ENCODE measurements at regions not wholly inside any gene's neighbourhood (a gene's known extent, or its start where the extent isn't known, plus 50 kb on each side); places are given as distances from the start of the nearest gene placed in this dataset.
"Not testable (repeated sequence)": the region's sequence is repeated elsewhere in the genome, so short reads cannot be mapped to it uniquely, and the experiment has no call there.

DNA sequence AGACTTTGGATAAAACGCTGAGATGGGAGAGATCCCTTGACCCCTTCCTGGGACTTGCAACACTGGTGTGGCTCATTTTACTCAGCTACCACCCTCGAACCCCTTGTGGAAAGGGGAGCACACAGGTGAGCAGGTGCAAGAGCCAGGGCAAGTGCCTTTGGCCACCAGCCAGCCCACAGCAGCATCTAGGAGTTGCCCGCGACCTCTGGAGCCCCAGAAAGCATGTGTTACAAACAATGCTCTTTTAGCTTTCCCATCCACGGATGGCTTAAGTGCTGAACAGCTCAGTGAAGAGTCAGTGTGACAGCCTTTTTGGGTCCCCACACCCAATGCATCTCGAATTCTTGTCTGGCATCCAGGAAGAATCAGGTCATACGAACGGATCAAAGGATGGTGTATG is 197.8 kb downstream of the MEMO1 start:
- H3K4me3 ChIP-seq = no peak overlapping the region
- peaks cover 6 to 26% (median 13%) of the 10 kb centered on the region in 10 experiments for H3K4me1 ChIP-seq
- no peak overlapping the region for H3K27ac ChIP-seq
- H3K9me3 ChIP-seq (replicated peaks in 1 of 11) = no peaks in the 10 kb centered on the region
- H3K27me3 ChIP-seq = no peaks in the 10 kb centered on the region
- no peak overlapping the region for H3K9ac ChIP-seq
- peak overlapping the region in 2 of 11 experiments; percentile 61 to 77; a peak in 4 of 22 replicates for H3K4me2 ChIP-seq
- no peaks in the 10 kb centered on the region for H3K36me3 ChIP-seq
- no peak for TF ChIP-seq Cebpa-rat (IDR thresholded peaks at IDR 0.05)
- H4K20me1 ChIP-seq = no peaks in the 10 kb centered on the region

DNA sequence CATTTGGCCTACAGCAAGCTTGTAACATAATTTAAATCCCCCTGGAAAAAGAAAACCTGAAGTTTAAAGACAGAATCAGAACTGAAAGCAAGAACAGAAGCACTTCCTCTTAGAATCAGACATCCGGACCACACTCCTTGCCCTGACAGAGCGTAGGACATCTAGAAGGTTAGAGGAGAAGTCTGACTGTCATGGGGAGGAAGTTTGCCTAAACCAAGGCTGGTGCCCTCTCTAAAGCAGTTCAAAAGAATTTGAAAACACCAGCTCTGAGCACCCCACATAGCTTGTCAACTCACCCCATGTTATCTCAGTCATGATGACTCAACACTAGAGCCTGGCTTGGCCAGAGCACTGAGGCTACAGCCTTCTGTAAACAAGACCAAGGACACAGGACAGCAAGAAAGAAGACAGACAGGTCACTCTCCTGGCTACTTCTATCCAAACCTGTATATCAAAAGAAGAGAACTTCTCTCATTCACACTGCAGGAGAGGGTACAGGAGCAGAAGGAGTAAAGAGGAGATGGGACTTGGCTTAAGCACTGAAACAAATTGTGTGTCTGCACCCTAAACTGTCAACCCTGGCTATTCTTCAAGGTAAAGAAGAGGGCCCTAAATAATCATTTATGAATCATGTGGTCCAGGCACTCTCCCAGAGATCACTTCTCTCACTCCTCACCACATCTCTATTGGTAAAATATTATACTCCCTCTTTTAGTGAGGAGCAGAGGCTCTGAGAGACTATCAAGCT is 198.6 kb downstream of the MEMO1 start:
- H3K4me1 ChIP-seq = peaks cover 6 to 26% (median 13%) of the 10 kb centered on the region in 10 experiments
- no peak for TF ChIP-seq Cebpa-rat (IDR thresholded peaks at IDR 0.05)
- H3K9me3 ChIP-seq (replicated peaks in 1 of 11) = no peaks in the 10 kb centered on the region
- H3K9ac ChIP-seq = peak overlapping the region in 3 of 11 experiments; percentile 12 to 30 (median 27); a peak in 2 of 22 replicates
- peak overlapping the region; percentile 9 to 77 (median 47) for H3K4me2 ChIP-seq
- no peaks in the 10 kb centered on the region for H4K20me1 ChIP-seq
- no peaks in the 10 kb centered on the region for H3K27me3 ChIP-seq
- no peak overlapping the region for H3K4me3 ChIP-seq
- H3K36me3 ChIP-seq = no peaks in the 10 kb centered on the region
- H3K27ac ChIP-seq = peak overlapping the region in 6 of 11 experiments; percentile 32 to 59 (median 46); a peak in 10 of 22 replicates

DNA sequence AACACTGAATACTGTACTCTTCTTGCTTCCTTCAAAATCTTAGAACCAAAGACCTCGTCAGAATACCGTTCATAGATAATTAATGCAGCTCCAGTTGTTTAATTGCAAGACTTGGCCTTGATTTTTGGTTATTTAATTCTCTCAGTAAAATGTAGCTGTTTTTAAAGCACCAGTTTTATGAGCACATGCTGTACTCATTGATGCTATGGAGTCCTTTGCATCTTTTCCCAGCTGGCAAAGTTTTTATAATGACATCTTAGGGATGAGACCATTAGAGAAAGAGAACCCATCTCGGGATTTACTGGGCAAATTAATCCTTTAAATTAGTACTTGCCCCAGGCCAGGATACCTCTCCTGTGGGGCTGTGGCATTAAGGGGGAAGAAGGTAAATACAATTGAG is 199.3 kb downstream of the MEMO1 start:
- H3K27me3 ChIP-seq = no peaks in the 10 kb centered on the region
- peaks cover 6 to 26% (median 13%) of the 10 kb centered on the region in 10 experiments for H3K4me1 ChIP-seq
- no peak overlapping the region for H3K9ac ChIP-seq
- no peak overlapping the region for H3K4me3 ChIP-seq
- H3K36me3 ChIP-seq = no peaks in the 10 kb centered on the region
- peak overlapping the region in 2 of 11 experiments; percentile 2 to 59; a peak in 2 of 22 replicates for H3K27ac ChIP-seq
- TF ChIP-seq Cebpa-rat (IDR thresholded peaks at IDR 0.05) = no peak
- no peaks in the 10 kb centered on the region for H4K20me1 ChIP-seq
- H3K9me3 ChIP-seq (replicated peaks in 1 of 11) = no peaks in the 10 kb centered on the region
- H3K4me2 ChIP-seq = peak overlapping the region; percentile 9 to 77 (median 47); a peak in 20 of 22 replicates

DNA sequence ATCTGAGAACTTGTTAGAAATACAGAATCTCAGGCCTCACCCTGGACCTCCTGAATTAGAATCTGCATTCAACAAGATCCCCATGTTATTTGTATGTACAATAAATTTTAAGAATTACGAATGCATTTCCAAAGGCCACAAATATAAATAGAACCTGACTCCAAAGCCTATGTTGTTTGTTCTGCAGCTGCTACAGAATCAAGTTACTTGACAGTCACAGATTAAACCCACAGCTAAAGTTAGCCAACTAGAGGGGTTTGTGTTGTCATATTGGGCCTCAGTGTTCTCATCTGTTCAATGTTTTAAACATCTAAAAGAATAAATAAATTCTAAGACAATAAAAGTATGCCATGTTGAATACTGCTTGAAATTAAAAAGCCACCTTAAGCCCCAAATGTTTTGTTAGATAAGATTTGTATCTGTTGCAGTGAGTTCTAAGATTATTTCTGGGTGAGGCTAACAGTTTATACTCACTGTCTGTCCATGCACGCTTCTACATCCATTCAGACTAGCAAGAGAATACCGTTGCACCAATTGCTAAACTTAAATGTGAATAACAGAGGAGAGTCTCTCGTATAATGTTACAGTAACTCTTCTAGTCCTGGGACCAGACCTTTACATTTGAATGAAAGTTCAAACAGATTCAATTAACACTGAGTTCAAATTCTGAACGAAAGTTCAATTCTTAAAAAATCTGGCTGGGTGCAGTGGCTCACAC is 200.4 kb downstream of the MEMO1 start:
- no peak for TF ChIP-seq Cebpa-rat (IDR thresholded peaks at IDR 0.05)
- no peak overlapping the region for H3K4me3 ChIP-seq
- H3K27ac ChIP-seq = no peak overlapping the region
- no peaks in the 10 kb centered on the region for H3K9me3 ChIP-seq (replicated peaks in 1 of 11)
- H3K4me1 ChIP-seq = peaks cover 6 to 26% (median 13%) of the 10 kb centered on the region in 10 experiments
- H4K20me1 ChIP-seq = no peaks in the 10 kb centered on the region
- no peaks in the 10 kb centered on the region for H3K36me3 ChIP-seq
- H3K9ac ChIP-seq = no peak overlapping the region
- no peak overlapping the region for H3K4me2 ChIP-seq
- no peaks in the 10 kb centered on the region for H3K27me3 ChIP-seq

DNA sequence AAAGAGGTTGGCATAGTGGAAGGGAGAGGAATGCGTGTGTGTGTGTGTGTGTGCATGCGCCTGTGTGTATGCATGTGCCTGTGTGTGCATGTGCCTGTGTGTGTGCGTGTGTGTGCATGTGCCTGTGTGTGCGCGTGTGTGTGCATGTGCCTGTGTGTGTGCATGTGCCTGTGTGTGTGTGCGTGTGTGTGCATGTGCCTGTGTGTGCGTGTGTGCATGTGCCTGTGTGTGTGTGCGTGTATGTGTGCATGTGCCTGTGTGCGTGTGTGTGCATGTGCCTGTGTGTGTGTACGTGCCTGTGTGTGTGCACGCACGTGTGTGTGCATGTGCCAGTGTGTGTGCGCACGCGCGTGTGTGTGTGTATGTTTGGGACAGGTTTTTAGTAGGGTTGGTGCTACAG is 205.1 kb downstream of the MEMO1 start:
- H3K36me3 ChIP-seq = no peaks in the 10 kb centered on the region
- TF ChIP-seq Cebpa-rat (IDR thresholded peaks at IDR 0.05) = no peak

DNA sequence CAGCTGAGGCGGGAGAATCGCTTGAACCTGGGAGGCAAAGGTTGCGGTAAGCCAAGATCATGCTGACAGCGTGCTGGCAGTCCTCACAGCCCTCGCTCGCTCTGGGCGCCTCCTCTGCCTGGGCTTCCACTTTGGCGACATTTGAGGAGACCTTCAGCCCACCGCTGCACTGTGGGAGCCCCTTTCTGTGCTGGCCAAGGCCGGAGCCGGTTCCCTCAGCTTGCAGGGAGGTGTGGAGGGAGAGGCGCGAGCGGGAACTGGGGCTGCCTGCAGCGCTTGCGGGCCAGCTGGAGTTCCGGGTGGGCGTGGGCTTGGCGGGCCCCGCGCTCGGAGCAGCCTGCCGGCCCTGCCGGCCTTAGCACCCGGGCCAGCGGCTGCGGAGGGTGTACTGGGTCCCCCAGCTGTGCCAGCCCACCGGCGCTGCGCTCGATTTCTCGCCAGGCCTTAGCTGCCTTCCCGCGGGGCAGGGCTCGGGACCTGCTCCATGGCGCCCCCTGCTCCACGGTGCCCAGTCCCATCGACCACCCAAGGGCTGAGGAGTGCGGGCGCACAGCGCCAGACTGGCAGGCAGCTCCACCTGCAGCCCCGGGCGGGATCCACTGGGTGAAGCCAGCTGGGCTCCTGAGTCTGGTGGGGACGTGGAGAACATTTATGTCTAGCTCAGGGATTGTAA is 207.2 kb downstream of the MEMO1 start:
- not testable (repeated sequence) for H3K27ac ChIP-seq, H3K27me3 ChIP-seq, H3K36me3 ChIP-seq, H3K4me3 ChIP-seq, H3K4me1 ChIP-seq, H3K4me2 ChIP-seq, H3K9ac ChIP-seq, H4K20me1 ChIP-seq
- peaks cover 6 to 16% (median 11%) of the 10 kb centered on the region in 11 experiments; a peak in 15 of 22 replicates for H3K9me3 ChIP-seq (replicated peaks in 1 of 11)

More for the DNA sequence above, 205.1 kb downstream of the MEMO1 start:
- Histone ChIP-seq H3K4me3 (no peak overlapping the region), H3K9ac (no peak overlapping the region), H3K4me1 (no peaks in the 10 kb centered on the region), H4K20me1 (no peaks in the 10 kb centered on the region), H3K27ac (no peak overlapping the region), H3K9me3 (replicated peaks in 1 of 11) (peaks cover 0 to 15% (median 6%) of the 10 kb centered on the region in 11 experiments; a peak in 14 of 22 replicates), H3K4me2 (no peak overlapping the region), H3K27me3 (no peaks in the 10 kb centered on the region)

DNA sequence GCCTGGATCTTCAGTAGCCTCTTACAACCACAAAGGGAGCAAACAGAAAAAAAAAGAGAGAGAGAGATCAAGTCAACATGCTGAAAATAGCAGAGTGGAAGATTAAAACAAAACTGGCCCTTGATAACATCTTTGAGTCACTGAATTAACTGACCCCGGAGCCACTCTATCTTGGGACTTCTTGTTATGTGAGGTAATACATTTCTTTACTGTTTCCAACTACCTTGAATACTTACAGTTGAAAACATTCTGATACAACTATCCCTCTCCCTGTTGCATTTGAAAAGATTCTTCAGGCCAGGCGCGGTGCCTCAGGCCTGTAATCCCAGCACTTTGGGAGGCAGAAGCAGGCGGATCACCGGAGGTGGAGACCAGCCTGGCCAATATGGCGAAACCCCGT is 208.1 kb downstream of the MEMO1 start:
- H4K20me1 ChIP-seq = no peaks in the 10 kb centered on the region
- no peak overlapping the region for H3K9ac ChIP-seq
- H3K4me1 ChIP-seq = no peaks in the 10 kb centered on the region
- no peak overlapping the region for H3K4me3 ChIP-seq
- H3K27ac ChIP-seq = no peak overlapping the region
- no peak overlapping the region for H3K4me2 ChIP-seq
- no peaks in the 10 kb centered on the region for H3K27me3 ChIP-seq
- peaks cover 6 to 16% (median 11%) of the 10 kb centered on the region in 11 experiments; a peak in 15 of 22 replicates for H3K9me3 ChIP-seq (replicated peaks in 1 of 11)
- no peak for TF ChIP-seq Cebpa-rat (IDR thresholded peaks at IDR 0.05)
- no peaks in the 10 kb centered on the region for H3K36me3 ChIP-seq

DNA sequence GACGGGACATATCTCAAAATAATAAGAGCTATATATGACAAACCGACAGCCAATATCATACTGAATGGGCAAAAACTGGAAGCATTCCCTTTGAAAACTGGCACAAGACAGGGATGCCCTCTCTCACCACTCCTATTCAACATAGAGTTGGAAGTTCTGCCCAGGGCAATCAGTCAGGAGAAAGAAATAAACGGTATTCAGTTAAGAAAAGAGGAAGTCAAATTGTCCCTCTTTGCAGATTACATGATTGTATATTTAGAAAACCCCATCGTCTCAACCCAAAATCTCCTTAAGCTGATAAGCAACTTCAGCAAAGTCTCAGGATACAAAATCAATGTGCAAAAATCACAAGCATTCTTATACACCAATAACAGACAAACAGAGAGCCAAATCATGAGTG is 211.5 kb downstream of the MEMO1 start:
- H3K9me3 ChIP-seq (replicated peaks in 1 of 11) = peaks cover 11 to 32% (median 20%) of the 10 kb centered on the region in 11 experiments; a peak in 20 of 22 replicates
- not testable (repeated sequence) for H3K4me3 ChIP-seq, H3K4me2 ChIP-seq, H3K9ac ChIP-seq, H3K36me3 ChIP-seq, H4K20me1 ChIP-seq, H3K27me3 ChIP-seq, H3K4me1 ChIP-seq, H3K27ac ChIP-seq

DNA sequence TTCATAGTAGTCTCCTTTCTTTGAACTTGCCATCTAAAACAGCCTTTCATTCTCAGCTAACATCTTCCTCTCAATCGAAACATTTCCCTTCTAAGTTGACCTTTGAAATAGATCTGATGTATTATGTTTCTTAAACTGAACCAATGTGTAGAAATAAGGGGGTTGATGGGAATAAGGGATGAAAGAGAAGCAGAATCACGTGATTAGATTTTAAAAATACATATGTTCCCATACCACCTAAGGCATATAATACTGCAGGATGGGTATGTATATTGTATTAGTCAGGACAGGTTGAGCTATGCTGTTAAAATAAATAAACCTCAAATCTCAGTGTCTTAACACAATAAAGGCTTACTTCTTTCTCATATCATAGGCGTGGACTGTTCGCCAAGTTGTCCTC is 207.5 kb upstream of the SRD5A2 start:
- Histone ChIP-seq H3K4me1 (no peaks in the 10 kb centered on the region), H4K20me1 (no peaks in the 10 kb centered on the region), H3K9me3 (replicated peaks in 1 of 11) (peaks cover 3 to 14% (median 7%) of the 10 kb centered on the region in 11 experiments; a peak in 17 of 22 replicates), H3K27ac (no peak overlapping the region), H3K4me2 (no peak overlapping the region), H3K4me3 (no peak overlapping the region), H3K27me3 (no peaks in the 10 kb centered on the region), H3K36me3 (no peaks in the 10 kb centered on the region), H3K9ac (no peak overlapping the region)
- TF ChIP-seq Cebpa-rat (IDR thresholded peaks at IDR 0.05) = no peak

Measured in BLaER1 treated with 17β-estradiol and CSF1 and Interleukin-3, amounts not matched to agents 10 nM and 100 nM (cell line).